RKO (cell line): ENCODE measurements at regions not wholly inside any gene's neighbourhood (a gene's known extent, or its start where the extent isn't known, plus 50 kb on each side); places are given as distances from the start of the nearest gene placed in this dataset.
A peak's percentile ranks its signal among the peaks of the same experiment; 100 is the strongest.

ENCODE experiments used
- DNase-seq: peaks from one replicate; pipeline ENCODE4 v3.0.0-alpha.2; 2016; ENCODE audit warnings: low spot score

- no peak for DNase-seq
Measured at GRCh38 chr15:69737916-69738315, 285.3 kb downstream of the RPLP1 start.

- no peak for DNase-seq
Measured at GRCh38 chr15:69740684-69741083, 288.1 kb downstream of the RPLP1 start.

GRCh38 chr15:69742361-69742760 is 289.7 kb downstream of the RPLP1 start:
- DNase-seq: no peak

GRCh38 chr15:69743091-69743490 is 290.5 kb downstream of the RPLP1 start:
- no peak for DNase-seq

GRCh38 chr15:69744391-69745162 is 292.0 kb downstream of the RPLP1 start:
- DNase-seq: no peak

GRCh38 chr15:69747193-69747592 is 294.6 kb downstream of the RPLP1 start:
- DNase-seq: no peak

- no peak for DNase-seq
Measured at GRCh38 chr15:69748131-69748530, 295.5 kb downstream of the RPLP1 start.

- DNase-seq: no peak
Measured at GRCh38 chr15:69748576-69749185, 296.1 kb downstream of the RPLP1 start.

- DNase-seq: no peak
Measured at GRCh38 chr15:69749274-69749673, 296.7 kb downstream of the RPLP1 start.

- DNase-seq: peak; percentile 20
Measured at GRCh38 chr15:69749797-69750196, 297.2 kb downstream of the RPLP1 start.

- DNase-seq: no peak
Measured at GRCh38 chr15:69750253-69750652, 297.6 kb downstream of the RPLP1 start.

- no peak for DNase-seq
Measured at GRCh38 chr15:69751147-69751546, 298.5 kb downstream of the RPLP1 start.

GRCh38 chr15:69751566-69751965 is 298.9 kb downstream of the RPLP1 start:
- no peak for DNase-seq

GRCh38 chr15:69753867-69754266 is 301.2 kb downstream of the RPLP1 start:
- DNase-seq: no peak

- no peak for DNase-seq
Measured at GRCh38 chr15:69754313-69754712, 301.7 kb downstream of the RPLP1 start.

GRCh38 chr15:69755551-69756310 is 303.1 kb downstream of the RPLP1 start:
- DNase-seq: no peak

- DNase-seq: no peak
Measured at GRCh38 chr15:69756440-69756839, 303.8 kb downstream of the RPLP1 start.

- no peak for DNase-seq
Measured at GRCh38 chr15:69757186-69757585, 304.6 kb downstream of the RPLP1 start.

- no peak for DNase-seq
Measured at GRCh38 chr15:69758291-69758771, 305.7 kb downstream of the RPLP1 start.

- no peak for DNase-seq
Measured at GRCh38 chr15:69758810-69759790, 306.5 kb downstream of the RPLP1 start.

- no peak for DNase-seq
Measured at GRCh38 chr15:69760258-69760845, 307.7 kb downstream of the RPLP1 start.
